DMS153 treated with DMSO at 0.1 percent for 48 hours (cell line): ENCODE measurements at regions not wholly inside any gene's neighbourhood (a gene's known extent, or its start where the extent isn't known, plus 50 kb on each side); places are given as distances from the start of the nearest gene placed in this dataset.

Experiments used
- DNase-seq: peaks from one replicate; lab custom pipeline; 2025; ENCODE audit not compliant: unreplicated experiment; lab: John Stamatoyannopoulos, UW

GRCh38 chr1:81351864-81352263 is 448.9 kb upstream of the ADGRL2 start:
- no peak for DNase-seq

GRCh38 chr1:81349194-81349965 is 451.4 kb upstream of the ADGRL2 start:
- DNase-seq, result no peak

GRCh38 chr1:81345110-81345509 is 455.6 kb upstream of the ADGRL2 start:
- no peak for DNase-seq

- DNase-seq, result no peak
Measured at GRCh38 chr1:81340239-81340638, 460.5 kb upstream of the ADGRL2 start.

- DNase-seq, result no peak
Measured at GRCh38 chr1:81337226-81337625, 463.5 kb upstream of the ADGRL2 start.

GRCh38 chr1:81335876-81336275 is 464.9 kb upstream of the ADGRL2 start:
- no peak for DNase-seq

- no peak for DNase-seq
Measured at GRCh38 chr1:81330521-81330920, 470.2 kb upstream of the ADGRL2 start.

GRCh38 chr1:81330111-81330510 is 470.6 kb upstream of the ADGRL2 start:
- no peak for DNase-seq

- no peak for DNase-seq
Measured at GRCh38 chr1:81329041-81329440, 471.7 kb upstream of the ADGRL2 start.

- DNase-seq, result no peak
Measured at GRCh38 chr1:81327743-81328142, 473.0 kb upstream of the ADGRL2 start.

- no peak for DNase-seq
Measured at GRCh38 chr1:81327103-81327710, 473.5 kb upstream of the ADGRL2 start.

- DNase-seq, result no peak
Measured at GRCh38 chr1:81326212-81326611, 474.5 kb upstream of the ADGRL2 start.

GRCh38 chr1:81325397-81325796 is 475.3 kb upstream of the ADGRL2 start:
- DNase-seq, result no peak

GRCh38 chr1:81323862-81324261 is 476.9 kb upstream of the ADGRL2 start:
- no peak for DNase-seq

GRCh38 chr1:81317191-81317590 is 483.5 kb upstream of the ADGRL2 start:
- DNase-seq, result no peak

GRCh38 chr1:81314513-81315233 is 486.1 kb upstream of the ADGRL2 start:
- no peak for DNase-seq

- no peak for DNase-seq
Measured at GRCh38 chr1:81313289-81313688, 487.4 kb upstream of the ADGRL2 start.

GRCh38 chr1:81312272-81312754 is 488.4 kb upstream of the ADGRL2 start:
- DNase-seq, result no peak

GRCh38 chr1:81310250-81310649 is 490.5 kb upstream of the ADGRL2 start:
- DNase-seq, result no peak

- DNase-seq, result no peak
Measured at GRCh38 chr1:81308191-81308590, 492.5 kb upstream of the ADGRL2 start.

- no peak for DNase-seq
Measured at GRCh38 chr1:81307786-81308185, 492.9 kb upstream of the ADGRL2 start.

GRCh38 chr1:81305997-81306452 is 494.7 kb upstream of the ADGRL2 start:
- peak; percentile 69 for DNase-seq
